Naive thymus-derived CD4-positive, alpha-beta T cell (primary cell): ENCODE measurements at regions not wholly inside any gene's neighbourhood (a gene's known extent, or its start where the extent isn't known, plus 50 kb on each side); places are given as distances from the start of the nearest gene placed in this dataset.

Experiments used
- ATAC-seq: fragments of 150-1000 bp; cut with Tn5 transposase; 2 replicates; pipeline ENCODE4 v1.10.0; 2021; ENCODE audit warnings: mild to moderate bottlenecking, moderate library complexity
- CTCF ChIA-PET: fragments of 350-600 bp; sonication (Branson Sonifier 250); formaldehyde crosslinking; loops from one replicate; lab custom pipeline; 2021; ENCODE audit warnings: antibody characterized with exemption; lab: Charles Lee
- POLR2A ChIA-PET: fragments of 350-600 bp; sonication (Branson Sonifier 250); formaldehyde crosslinking; loops from one replicate; lab custom pipeline; 2021; ENCODE audit warnings: antibody characterized with exemption, inconsistent platforms; lab: Charles Lee
- DNase-seq, 9 donors: peaks; one replicate each; pipeline versions ENCODE4 v3.0.0 to v3.0.0-alpha.2; 2020 to 2022; ENCODE audit warnings: mixed read lengths in 1 of 9
- H3K27ac ChIP-seq: one replicate; pipeline ENCODE4 v1.7.0; 2013; ENCODE audit warnings: mild to moderate bottlenecking, low read depth, low read length, moderate library complexity
- H3K27me3 ChIP-seq, 2 donors: one replicate each; pipeline ENCODE4 v1.7.0; 2013; ENCODE audit warnings: low read length in 2 of 2, mild to moderate bottlenecking in 2 of 2, moderate library complexity in 2 of 2; ENCODE audit not compliant: control insufficient read depth in 2 of 2, insufficient read depth in 2 of 2
- H3K36me3 ChIP-seq, 3 experiments: 1 replicate in 2 of 3; 2 replicates in 1 of 3; pipeline ENCODE4 v1.7.0; 2013; ENCODE audit warnings: low read length in 3 of 3, mild to moderate bottlenecking in 3 of 3, moderate library complexity in 1 of 3; ENCODE audit not compliant: insufficient read depth in 3 of 3, control insufficient read depth in 2 of 3
- H3K4me1 ChIP-seq, 2 donors: one replicate each; pipeline ENCODE4 v1.7.0; 2013; ENCODE audit warnings: low read length in 2 of 2, mild to moderate bottlenecking in 2 of 2, moderate library complexity in 1 of 2; ENCODE audit not compliant: control insufficient read depth in 2 of 2, insufficient read depth in 2 of 2
- H3K4me3 ChIP-seq: 2 replicates; pipeline ENCODE4 v1.7.0; 2013; ENCODE audit warnings: mild to moderate bottlenecking, low read length
- H3K9me3 ChIP-seq, 3 experiments: 1 replicate in 2 of 3; 2 replicates in 1 of 3; pipeline ENCODE4 v1.7.0; 2013; ENCODE audit warnings: low read length in 3 of 3; ENCODE audit not compliant: control insufficient read depth in 2 of 3
- H3K27ac Mint-ChIP-seq, 9 donors: one replicate each; pipeline ENCODE4 v1.8.0; 2020 to 2022; ENCODE audit warnings: mixed read lengths in 9 of 9, mild to moderate bottlenecking in 8 of 9, moderate library complexity in 5 of 9, inconsistent platforms in 2 of 9
- H3K27me3 Mint-ChIP-seq, 5 donors: one replicate each; pipeline ENCODE4 v1.8.0; 2021 to 2022; ENCODE audit warnings: mixed read lengths in 5 of 5, mild to moderate bottlenecking in 1 of 5
- H3K36me3 Mint-ChIP-seq, 5 donors: one replicate each; pipeline ENCODE4 v1.8.0; 2020 to 2022; ENCODE audit warnings: mixed read lengths in 5 of 5, mild to moderate bottlenecking in 3 of 5, inconsistent platforms in 1 of 5
- H3K4me1 Mint-ChIP-seq, 7 donors: one replicate each; pipeline ENCODE4 v1.8.0; 2020 to 2022; ENCODE audit warnings: mixed read lengths in 7 of 7, mild to moderate bottlenecking in 3 of 7, inconsistent platforms in 1 of 7
- H3K4me3 Mint-ChIP-seq, 10 donors: one replicate each; pipeline ENCODE4 v1.8.0; 2020 to 2022; ENCODE audit warnings: mild to moderate bottlenecking in 10 of 10, mixed read lengths in 10 of 10, moderate library complexity in 6 of 10, inconsistent platforms in 2 of 10
- H3K9me3 Mint-ChIP-seq, 11 donors: one replicate each; pipeline ENCODE4 v1.8.0; 2020 to 2022; ENCODE audit warnings: mixed read lengths in 11 of 11, mild to moderate bottlenecking in 4 of 11, inconsistent platforms in 1 of 11, moderate library complexity in 1 of 11
- intact Hi-C, 2 donors: fragments of 100-400 bp; cut with micrococcal nuclease; formaldehyde crosslinking; loops; one replicate each; pipeline ENCODE4 v1.15.1; 2023

GRCh38 chr6:66931787-66932186, 1224.8 kb upstream of the EYS start:
- H3K4me3 Mint-ChIP-seq = no peak overlapping the region
- Histone ChIP-seq H3K4me1 (no peaks in the 10 kb centered on the region), H3K27ac (no peak overlapping the region), H3K36me3 (no peaks in the 10 kb centered on the region), H3K27me3 (no peaks in the 10 kb centered on the region), H3K4me3 (no peak overlapping the region), H3K9me3 (peaks cover 0 to 4% (median 0%) of the 10 kb centered on the region in 3 experiments)
- no peak overlapping the region for H3K27ac Mint-ChIP-seq
- POLR2A ChIA-PET = no interaction called here
- intact Hi-C loops = no loop called here
- no peaks in the 10 kb centered on the region for H3K27me3 Mint-ChIP-seq
- no peaks in the 10 kb centered on the region for H3K36me3 Mint-ChIP-seq
- ATAC-seq = no peak
- CTCF ChIA-PET = no interaction called here
- no peaks in the 10 kb centered on the region for H3K4me1 Mint-ChIP-seq
- peaks cover 8 to 35% (median 21%) of the 10 kb centered on the region in 11 donors for H3K9me3 Mint-ChIP-seq
- DNase-seq = no peak

GRCh38 chr6:66930559-66931290, 1223.7 kb upstream of the EYS start:
- H3K9me3 ChIP-seq = peaks cover 0 to 14% (median 0%) of the 10 kb centered on the region in 3 experiments
- no peaks in the 10 kb centered on the region for H3K4me1 ChIP-seq
- DNase-seq = no peak
- no peaks in the 10 kb centered on the region for H3K36me3 ChIP-seq
- CTCF ChIA-PET = no interaction called here
- POLR2A ChIA-PET = no interaction called here
- H3K4me3 ChIP-seq = no peak overlapping the region
- no peak overlapping the region for H3K27ac ChIP-seq
- Mint-ChIP-seq H3K4me3 (no peak overlapping the region), H3K4me1 (no peaks in the 10 kb centered on the region), H3K9me3 (peaks cover 11 to 41% (median 22%) of the 10 kb centered on the region in 11 donors), H3K27me3 (no peaks in the 10 kb centered on the region), H3K36me3 (no peaks in the 10 kb centered on the region), H3K27ac (no peak overlapping the region)
- H3K27me3 ChIP-seq = no peaks in the 10 kb centered on the region
- intact Hi-C loops = no loop called here
- no peak for ATAC-seq

- H3K4me3 ChIP-seq = no peak overlapping the region
- no peaks in the 10 kb centered on the region for H3K27me3 Mint-ChIP-seq
- no peaks in the 10 kb centered on the region for H3K27me3 ChIP-seq
- no peaks in the 10 kb centered on the region for H3K36me3 ChIP-seq
- intact Hi-C loops = no loop called here
- peaks cover 0 to 33% (median 6%) of the 10 kb centered on the region in 3 experiments for H3K9me3 ChIP-seq
- peaks cover 20 to 77% (median 30%) of the 10 kb centered on the region in 11 donors for H3K9me3 Mint-ChIP-seq
- CTCF ChIA-PET = no interaction called here
- peaks cover 0 to 5% (median 0%) of the 10 kb centered on the region in 5 donors for H3K36me3 Mint-ChIP-seq
- H3K4me3 Mint-ChIP-seq = no peak overlapping the region
- ATAC-seq (no peak), DNase-seq (no peak)
- no peaks in the 10 kb centered on the region for H3K4me1 ChIP-seq
- H3K27ac ChIP-seq = no peak overlapping the region
- POLR2A ChIA-PET = no interaction called here
- H3K27ac Mint-ChIP-seq = no peak overlapping the region
- no peaks in the 10 kb centered on the region for H3K4me1 Mint-ChIP-seq
Measured at GRCh38 chr6:66926060-66926459, 1219.0 kb upstream of the EYS start.

GRCh38 chr6:66913657-66914056, 1206.6 kb upstream of the EYS start:
- H3K4me3 ChIP-seq = no peak overlapping the region
- no peaks in the 10 kb centered on the region for H3K4me1 ChIP-seq
- DNase-seq (no peak), ATAC-seq (no peak)
- Mint-ChIP-seq H3K4me3 (no peak overlapping the region), H3K9me3 (peaks cover 0 to 9% (median 2%) of the 10 kb centered on the region in 11 donors), H3K27ac (no peak overlapping the region), H3K36me3 (no peaks in the 10 kb centered on the region), H3K4me1 (no peaks in the 10 kb centered on the region), H3K27me3 (no peaks in the 10 kb centered on the region)
- intact Hi-C loops = no loop called here
- ChIA-PET POLR2A (no interaction called here), CTCF (no interaction called here)
- no peaks in the 10 kb centered on the region for H3K36me3 ChIP-seq
- H3K27ac ChIP-seq = no peak overlapping the region
- no peaks in the 10 kb centered on the region for H3K27me3 ChIP-seq
- H3K9me3 ChIP-seq = no peaks in the 10 kb centered on the region

- H3K9me3 Mint-ChIP-seq = peaks cover 0 to 22% (median 5%) of the 10 kb centered on the region in 11 donors
- POLR2A ChIA-PET = no interaction called here
- H3K27me3 Mint-ChIP-seq = no peaks in the 10 kb centered on the region
Measured at GRCh38 chr6:66902457-66902856, 1195.4 kb upstream of the EYS start.

GRCh38 chr6:66900133-66901083, 1193.4 kb upstream of the EYS start:
- H3K36me3 Mint-ChIP-seq = peaks cover 0 to 5% (median 0%) of the 10 kb centered on the region in 5 donors
- DNase-seq = no peak
- intact Hi-C loops = no loop called here

More at GRCh38 chr6:66902457-66902856, 1195.4 kb upstream of the EYS start:
- Histone ChIP-seq H3K27ac (no peak overlapping the region), H3K4me1 (no peaks in the 10 kb centered on the region), H3K4me3 (no peak overlapping the region), H3K9me3 (no peaks in the 10 kb centered on the region), H3K27me3 (no peaks in the 10 kb centered on the region), H3K36me3 (no peaks in the 10 kb centered on the region)
- CTCF ChIA-PET = interaction anchor here (0.6 kb wide), 1 partner anchor 13 kb away, joined by 3 read pairs; no protein-coding TSS in a partner anchor
- ATAC-seq (no peak), DNase-seq (no peak)
- intact Hi-C loops = no loop called here
- Mint-ChIP-seq H3K4me3 (no peak overlapping the region), H3K27ac (no peak overlapping the region), H3K4me1 (no peaks in the 10 kb centered on the region), H3K36me3 (peaks cover 0 to 3% (median 0%) of the 10 kb centered on the region in 5 donors)

More at GRCh38 chr6:66900133-66901083, 1193.4 kb upstream of the EYS start:
- H3K9me3 Mint-ChIP-seq = peaks cover 2 to 30% (median 15%) of the 10 kb centered on the region in 11 donors
- no peak overlapping the region for H3K4me3 Mint-ChIP-seq
- no peaks in the 10 kb centered on the region for H3K36me3 ChIP-seq
- no peaks in the 10 kb centered on the region for H3K4me1 ChIP-seq
- H3K27me3 ChIP-seq = no peaks in the 10 kb centered on the region
- no peak overlapping the region for H3K4me3 ChIP-seq
- no peaks in the 10 kb centered on the region for H3K27me3 Mint-ChIP-seq
- no peaks in the 10 kb centered on the region for H3K9me3 ChIP-seq
- ChIA-PET POLR2A (no interaction called here), CTCF (no interaction called here)
- no peak overlapping the region for H3K27ac ChIP-seq
- no peaks in the 10 kb centered on the region for H3K4me1 Mint-ChIP-seq
- no peak for ATAC-seq
- H3K27ac Mint-ChIP-seq = no peak overlapping the region
